Tibial nerve (tissue), 4 donors: ENCODE measurements at regions not wholly inside any gene's neighbourhood (a gene's known extent, or its start where the extent isn't known, plus 50 kb on each side); places are given as distances from the start of the nearest gene placed in this dataset.

ENCODE experiments used
- DNase-seq, 2 donors: peaks; one replicate each; pipeline ENCODE4 v3.0.0-alpha.2; 2019; ENCODE audit warnings: low spot score in 2 of 2
- H3K27ac ChIP-seq, 4 donors: fragments of 200-600 bp; sonication (generic) in 3 of 4; one replicate each; pipeline ENCODE4 v1.5.1; 2017 to 2019; ENCODE audit warnings: mild to moderate bottlenecking in 1 of 4
- H3K27me3 ChIP-seq, 2 donors: fragments of 200-600 bp; sonication (generic) in 1 of 2; one replicate each; pipeline versions ENCODE4 v1.5.1 to v1.6.0; 2017 to 2019
- H3K36me3 ChIP-seq, 3 donors: fragments of 200-600 bp; sonication (generic); one replicate each; pipeline ENCODE4 v1.5.1; 2018 to 2019
- H3K4me1 ChIP-seq, 4 donors: fragments of 200-600 bp; sonication (generic) in 3 of 4; one replicate each; pipeline ENCODE4 v1.5.1; 2017 to 2019
- H3K4me3 ChIP-seq, 4 donors: fragments of 200-600 bp; sonication (generic) in 3 of 4; one replicate each; pipeline ENCODE4 v1.5.1; 2017 to 2019; ENCODE audit warnings: mild to moderate bottlenecking in 1 of 4, moderate library complexity in 1 of 4
- H3K9me3 ChIP-seq, 4 donors: fragments of 200-600 bp; sonication (generic) in 3 of 4; one replicate each; pipeline ENCODE4 v1.5.1; 2017 to 2019
- CTCF ChIP-seq, 5 experiments: fragments of 200-600 bp in 3 of 5; fragments of 450-650 bp in 2 of 5; sonication (generic) in 3 of 5; IDR thresholded peaks; one replicate each; pipeline ENCODE4 v1.5.1; 2016 to 2019; ENCODE audit warnings: antibody characterized with exemption in 5 of 5, mild to moderate bottlenecking in 3 of 5, moderate library complexity in 2 of 5
- EP300 ChIP-seq, 2 donors: sonication (generic); formaldehyde crosslinking; IDR thresholded peaks; one replicate each; pipeline ENCODE4 v1.6.1; 2017; ENCODE audit warnings: antibody characterized with exemption in 2 of 2, mild to moderate bottlenecking in 1 of 2
- POLR2A ChIP-seq, 2 donors: fragments of 450-650 bp; IDR thresholded peaks; one replicate each; pipeline ENCODE4 v1.6.1; 2017; ENCODE audit warnings: antibody characterized with exemption in 2 of 2, mild to moderate bottlenecking in 2 of 2, moderate library complexity in 2 of 2
- WGBS, 2 donors: methylation state at CpG; one replicate each; pipeline ENCODE4 v1.1.5; 2018; 5-methylcytosine and 5-hydroxymethylcytosine counted together

- no peaks in the 10 kb centered on the region for H3K27me3 ChIP-seq
- no peaks in the 10 kb centered on the region for H3K36me3 ChIP-seq
- no peaks in the 10 kb centered on the region for H3K9me3 ChIP-seq
- H3K27ac ChIP-seq = no peak overlapping the region
- 80% methylated on average over 10 of the region's 10 CpGs for WGBS, 2 donors
- no peaks in the 10 kb centered on the region for H3K4me1 ChIP-seq
- no peak overlapping the region for H3K4me3 ChIP-seq
- TF ChIP-seq POLR2A (IDR thresholded peaks at IDR 0.05) = no peak
- DNase-seq = no peak
Measured at GRCh38 chr1:5685446-5686040, 306.7 kb downstream of the NPHP4 start.

- Histone ChIP-seq H3K36me3 (no peaks in the 10 kb centered on the region), H3K4me3 (no peak overlapping the region), H3K4me1 (no peaks in the 10 kb centered on the region), H3K27ac (no peak overlapping the region), H3K27me3 (no peaks in the 10 kb centered on the region), H3K9me3 (no peaks in the 10 kb centered on the region)
- no peak for TF ChIP-seq EP300 (IDR thresholded peaks at IDR 0.05)
- TF ChIP-seq CTCF (IDR thresholded peaks at IDR 0.05) = no peak
- no peak for TF ChIP-seq POLR2A (IDR thresholded peaks at IDR 0.05)
- DNase-seq = no peak
- 68 to 75% methylated on average over 11 of the region's 11 CpGs for WGBS, 2 donors
Measured at GRCh38 chr1:5684791-5685190, 307.4 kb downstream of the NPHP4 start.

- H3K4me3 ChIP-seq = no peak overlapping the region
- TF ChIP-seq POLR2A (IDR thresholded peaks at IDR 0.05) (no peak), CTCF (IDR thresholded peaks at IDR 0.05) (no peak), EP300 (IDR thresholded peaks at IDR 0.05) (no peak)
- H3K4me1 ChIP-seq = no peaks in the 10 kb centered on the region
- no peak overlapping the region for H3K27ac ChIP-seq
- WGBS, 2 donors = 64 to 75% methylated on average over 2 of the region's 2 CpGs
- H3K9me3 ChIP-seq = no peaks in the 10 kb centered on the region
- H3K36me3 ChIP-seq = no peaks in the 10 kb centered on the region
- H3K27me3 ChIP-seq = no peaks in the 10 kb centered on the region
- no peak for DNase-seq
Measured at GRCh38 chr1:5683446-5683845, 308.8 kb downstream of the NPHP4 start.

GRCh38 chr1:5682626-5683225 lies 309.5 kb downstream of the NPHP4 start:
- TF ChIP-seq CTCF (IDR thresholded peaks at IDR 0.05) (no peak), POLR2A (IDR thresholded peaks at IDR 0.05) (no peak), EP300 (IDR thresholded peaks at IDR 0.05) (no peak)
- no peaks in the 10 kb centered on the region for H3K4me1 ChIP-seq
- H3K27ac ChIP-seq = no peak overlapping the region
- no peak for DNase-seq
- H3K36me3 ChIP-seq = no peaks in the 10 kb centered on the region
- H3K4me3 ChIP-seq = no peak overlapping the region
- H3K9me3 ChIP-seq = no peaks in the 10 kb centered on the region
- 43 to 54% methylated on average over 16 of the region's 16 CpGs for WGBS, 2 donors
- no peaks in the 10 kb centered on the region for H3K27me3 ChIP-seq

GRCh38 chr1:5681654-5682053 lies 310.6 kb downstream of the NPHP4 start:
- Histone ChIP-seq H3K9me3 (no peaks in the 10 kb centered on the region), H3K27ac (no peak overlapping the region), H3K4me1 (no peaks in the 10 kb centered on the region), H3K27me3 (no peaks in the 10 kb centered on the region), H3K4me3 (no peak overlapping the region), H3K36me3 (no peaks in the 10 kb centered on the region)
- 59 to 76% methylated on average over 6 of the region's 6 CpGs for WGBS, 2 donors
- no peak for TF ChIP-seq CTCF (IDR thresholded peaks at IDR 0.05)
- no peak for DNase-seq
